T-helper 2 cell treated with Interferon-gamma antibody and Interleukin-4, amounts not matched to agents 5 μg/mL and 100 μg/mL, for 36 hours (primary cell): ENCODE measurements at regions not wholly inside any gene's neighbourhood (a gene's known extent, or its start where the extent isn't known, plus 50 kb on each side); places are given as distances from the start of the nearest gene placed in this dataset.
"Not testable (repeated sequence)": the region's sequence is repeated elsewhere in the genome, so short reads cannot be mapped to it uniquely, and the experiment has no call there.

Source experiments
- DNase-seq: peaks from one replicate; pipeline ENCODE4 v3.0.0; 2021; ENCODE audit warnings: low spot score
- H3K27ac Mint-ChIP-seq: one replicate; pipeline ENCODE4 v1.8.0; 2021; ENCODE audit warnings: mild to moderate bottlenecking, mixed read lengths
- H3K27me3 Mint-ChIP-seq: one replicate; pipeline ENCODE4 v1.8.0; 2021; ENCODE audit warnings: low read depth, mixed read lengths
- H3K36me3 Mint-ChIP-seq: one replicate; pipeline ENCODE4 v1.8.0; 2021; ENCODE audit warnings: low read depth, mixed read lengths
- H3K4me1 Mint-ChIP-seq: one replicate; pipeline ENCODE4 v1.8.0; 2021; ENCODE audit warnings: low read depth, mixed read lengths
- H3K4me3 Mint-ChIP-seq: one replicate; pipeline ENCODE4 v1.8.0; 2022; ENCODE audit warnings: mild to moderate bottlenecking, moderate library complexity, mixed read lengths
- H3K9me3 Mint-ChIP-seq: one replicate; pipeline ENCODE4 v1.8.0; 2021; ENCODE audit warnings: mixed read lengths

DNA sequence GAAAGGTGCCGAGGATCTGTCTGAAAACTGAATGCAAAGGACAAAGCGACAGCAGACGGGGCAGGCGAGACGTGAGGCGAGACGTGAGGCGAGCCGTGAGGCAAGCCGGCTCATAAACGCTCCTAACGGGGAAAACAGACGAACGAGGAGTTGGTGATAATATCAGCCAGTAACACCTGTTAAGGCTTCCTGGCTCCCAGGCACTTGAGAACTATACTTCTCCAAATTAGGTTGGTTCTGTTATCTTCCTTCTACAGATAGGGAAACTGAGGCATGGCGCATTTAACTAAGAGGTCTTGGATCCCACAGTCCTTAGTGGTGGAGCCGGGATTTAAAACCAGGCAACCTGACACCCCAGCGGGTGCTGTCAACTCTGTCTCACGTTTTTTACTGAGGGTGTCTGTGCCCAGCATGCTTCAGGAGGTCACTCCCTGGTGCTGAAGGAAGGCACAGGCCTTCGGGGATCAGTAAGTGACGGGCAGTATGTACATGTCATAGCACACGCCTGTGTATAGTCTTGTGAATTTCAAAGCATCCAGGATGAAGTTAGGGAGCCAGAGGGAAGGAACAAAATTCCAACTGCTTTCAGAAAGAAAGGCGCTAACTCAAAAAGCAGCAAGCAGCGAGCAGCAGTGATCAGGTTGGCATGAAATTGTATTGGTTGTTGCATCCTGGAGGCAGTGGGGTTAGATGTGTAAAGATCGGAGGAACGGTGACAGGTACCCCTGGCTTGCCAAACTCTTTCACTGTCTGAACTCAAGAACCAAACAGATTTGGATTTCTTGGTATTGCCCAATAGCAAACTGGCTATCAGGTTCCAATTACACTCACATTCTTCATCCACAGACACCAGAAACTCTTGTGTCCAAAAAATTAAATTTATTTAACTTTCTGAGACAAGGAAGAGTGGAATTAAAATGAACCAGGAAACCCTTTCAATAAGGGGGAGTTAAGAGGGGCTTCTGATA lies 318.7 kb downstream of the THBS2 start:
- H3K27me3 Mint-ChIP-seq: peaks cover 11% of the 10 kb centered on the region
- H3K4me3 Mint-ChIP-seq: no peak overlapping the region
- H3K4me1 Mint-ChIP-seq: no peaks in the 10 kb centered on the region
- no peak overlapping the region for H3K27ac Mint-ChIP-seq
- no peaks in the 10 kb centered on the region for H3K36me3 Mint-ChIP-seq
- no peak for DNase-seq
- H3K9me3 Mint-ChIP-seq: peaks cover 3% of the 10 kb centered on the region

DNA sequence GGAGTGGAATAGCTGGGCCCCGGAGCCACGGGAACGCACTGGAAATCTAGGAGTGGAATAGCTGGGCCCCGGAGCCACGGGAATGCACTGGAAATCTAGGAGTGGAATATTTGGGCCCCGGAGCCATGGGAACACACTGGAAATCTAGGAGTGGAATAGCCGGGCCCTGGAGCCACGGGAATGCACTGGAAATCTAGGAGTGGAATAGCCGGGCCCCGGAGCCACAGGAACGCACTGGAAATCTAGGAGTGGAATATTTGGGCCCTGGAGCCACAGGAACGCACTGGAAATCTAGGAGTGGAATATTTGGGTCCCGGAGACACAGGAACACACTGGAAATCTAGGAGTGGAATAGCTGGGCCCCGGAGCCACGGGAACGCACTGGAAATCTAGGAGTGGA lies 321.5 kb downstream of the THBS2 start:
- not testable (repeated sequence) for DNase-seq, H3K9me3 Mint-ChIP-seq, H3K36me3 Mint-ChIP-seq, H3K4me1 Mint-ChIP-seq, H3K27ac Mint-ChIP-seq, H3K4me3 Mint-ChIP-seq
- H3K27me3 Mint-ChIP-seq: peaks cover 11% of the 10 kb centered on the region

DNA sequence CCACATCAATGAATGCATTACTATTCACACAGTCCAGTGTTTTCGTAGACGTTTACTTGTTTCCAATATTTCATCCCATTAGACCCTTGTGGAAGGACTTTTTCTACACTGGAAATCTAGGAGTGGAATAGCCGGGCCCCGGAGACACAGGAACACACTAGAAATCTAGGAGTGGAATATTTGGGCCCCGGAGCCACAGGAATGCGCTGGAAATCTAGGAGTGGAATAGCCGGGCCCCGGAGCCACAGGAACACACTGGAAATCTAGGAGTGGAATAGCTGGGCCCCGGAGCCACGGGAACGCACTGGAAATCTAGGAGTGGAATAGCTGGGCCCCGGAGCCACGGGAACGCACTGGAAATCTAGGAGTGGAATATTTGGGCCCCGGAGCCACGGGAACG lies 322.6 kb downstream of the THBS2 start:
- not testable (repeated sequence) for H3K36me3 Mint-ChIP-seq, H3K27ac Mint-ChIP-seq

DNA sequence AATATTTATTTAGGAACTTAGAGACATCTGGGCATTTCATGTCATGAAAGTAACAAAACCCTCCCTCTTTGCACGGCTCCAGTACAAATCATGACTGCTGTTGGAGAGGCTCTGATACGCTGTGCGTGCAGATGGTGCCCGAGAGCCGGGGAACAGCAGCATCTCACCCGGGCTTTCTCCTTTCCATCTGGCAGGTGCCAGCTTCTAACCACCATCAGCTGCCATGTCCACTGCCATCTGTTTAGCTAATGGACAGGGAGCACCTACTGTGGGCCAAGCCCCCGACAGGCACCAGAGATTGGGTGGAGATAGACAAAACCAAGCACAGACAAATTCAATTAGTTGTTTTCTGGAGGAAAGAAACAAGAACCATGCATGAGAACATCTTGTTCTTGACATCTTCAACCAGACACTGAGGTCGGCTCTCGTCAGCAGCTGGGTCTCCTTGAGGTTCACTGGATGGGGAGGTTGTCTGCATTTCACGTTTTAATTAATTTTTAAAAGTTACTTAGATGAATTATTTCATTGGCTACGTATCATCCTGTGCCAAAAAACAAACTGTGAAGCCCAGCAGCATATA lies 323.7 kb downstream of the THBS2 start:
- Mint-ChIP-seq H3K27ac (no peak overlapping the region), H3K27me3 (peaks cover 6% of the 10 kb centered on the region), H3K4me3 (no peak overlapping the region), H3K36me3 (no peaks in the 10 kb centered on the region), H3K4me1 (no peaks in the 10 kb centered on the region), H3K9me3 (peaks cover 9% of the 10 kb centered on the region)
- no peak for DNase-seq

More for the DNA sequence above, 322.6 kb downstream of the THBS2 start:
- DNase-seq, H3K27me3 Mint-ChIP-seq, H3K4me3 Mint-ChIP-seq, H3K9me3 Mint-ChIP-seq, H3K4me1 Mint-ChIP-seq: not testable (repeated sequence)

DNA sequence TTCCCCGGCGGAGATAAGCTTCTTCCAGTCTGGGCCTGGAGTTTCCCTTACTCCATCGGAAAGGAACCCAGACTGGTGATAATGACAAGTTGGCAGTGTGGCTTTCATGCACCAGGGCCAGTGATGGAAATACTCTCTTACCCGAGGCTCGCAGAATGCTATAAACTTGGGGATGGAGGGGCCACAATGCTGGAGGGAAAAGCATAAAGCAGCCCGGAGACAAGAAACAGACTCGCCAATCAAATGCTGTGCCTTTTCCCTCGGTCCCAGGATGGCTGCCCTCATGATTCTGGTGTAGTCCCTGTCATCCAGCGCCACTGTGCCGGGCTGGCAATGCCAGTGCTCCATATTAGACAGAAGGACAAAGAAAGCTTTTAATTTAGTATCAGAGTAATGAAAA lies 325.6 kb downstream of the THBS2 start:
- peaks cover 6% of the 10 kb centered on the region for H3K9me3 Mint-ChIP-seq
- H3K4me3 Mint-ChIP-seq: no peak overlapping the region
- no peak for DNase-seq

DNA sequence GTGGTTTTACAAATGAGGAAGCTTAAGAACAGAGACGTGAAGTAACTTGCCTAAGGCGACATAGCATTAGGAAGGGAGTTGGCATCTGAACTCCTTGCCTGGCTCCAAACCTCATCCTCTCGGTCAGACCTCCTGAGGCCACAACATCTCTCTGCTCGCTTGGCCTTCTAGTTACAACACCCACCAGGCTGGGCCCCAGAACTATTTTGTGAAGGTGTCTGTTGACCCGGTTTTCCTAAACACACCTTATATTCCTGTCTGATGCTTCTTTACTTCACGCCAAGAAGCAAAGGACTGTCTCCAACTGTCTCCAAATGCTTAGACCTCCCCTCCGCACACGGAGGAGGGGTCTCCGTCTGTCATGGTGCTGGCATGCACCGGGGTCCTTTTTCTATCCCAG lies 326.6 kb downstream of the THBS2 start:
- Mint-ChIP-seq H3K27ac (no peak overlapping the region), H3K36me3 (no peaks in the 10 kb centered on the region), H3K9me3 (peaks cover 6% of the 10 kb centered on the region), H3K27me3 (no peaks in the 10 kb centered on the region), H3K4me1 (no peaks in the 10 kb centered on the region), H3K4me3 (no peak overlapping the region)
- no peak for DNase-seq

More for the DNA sequence above, 325.6 kb downstream of the THBS2 start:
- no peaks in the 10 kb centered on the region for H3K36me3 Mint-ChIP-seq
- no peaks in the 10 kb centered on the region for H3K27me3 Mint-ChIP-seq
- no peaks in the 10 kb centered on the region for H3K4me1 Mint-ChIP-seq
- no peak overlapping the region for H3K27ac Mint-ChIP-seq

DNA sequence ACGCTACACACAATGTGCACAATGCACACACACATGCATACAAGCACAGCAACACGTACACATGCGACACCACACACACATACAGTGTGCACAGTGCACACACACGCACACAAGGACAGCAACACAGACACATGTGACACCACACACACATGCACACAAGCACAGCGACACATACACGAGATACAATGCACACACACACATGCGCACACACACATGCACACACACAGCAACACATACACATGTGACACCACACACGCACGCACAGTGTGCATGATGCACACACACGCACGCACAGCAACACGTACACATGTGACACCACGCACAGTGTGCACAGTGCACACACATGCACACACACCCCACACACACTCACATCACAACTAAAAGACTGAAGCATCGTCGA lies 327.3 kb downstream of the THBS2 start:
- Mint-ChIP-seq H3K4me3 (no peak overlapping the region), H3K9me3 (peaks cover 6% of the 10 kb centered on the region), H3K4me1 (no peaks in the 10 kb centered on the region), H3K27me3 (no peaks in the 10 kb centered on the region), H3K36me3 (no peaks in the 10 kb centered on the region), H3K27ac (no peak overlapping the region)
- DNase-seq: no peak

DNA sequence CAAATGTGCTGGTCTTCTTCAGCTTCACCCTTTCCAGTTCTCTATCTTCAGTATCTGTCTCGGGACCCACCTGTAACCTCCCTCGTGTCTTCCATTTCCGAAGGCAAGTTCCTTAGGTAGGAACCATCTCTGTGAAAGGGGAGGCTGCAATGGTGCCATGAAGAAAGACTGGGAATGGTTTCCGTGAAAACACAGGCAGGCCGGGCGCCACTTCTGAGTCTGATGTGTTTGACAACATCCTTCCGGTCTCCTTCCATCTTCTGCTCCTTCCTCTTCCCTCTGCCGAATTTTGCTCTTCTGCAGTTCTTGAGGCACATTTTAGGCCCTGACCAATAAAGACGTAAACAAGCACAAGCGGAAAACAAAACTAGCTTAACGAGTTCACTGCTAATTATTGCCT lies 328.0 kb downstream of the THBS2 start:
- H3K27ac Mint-ChIP-seq: no peak overlapping the region
- no peak for DNase-seq
- no peaks in the 10 kb centered on the region for H3K27me3 Mint-ChIP-seq
- H3K4me3 Mint-ChIP-seq: no peak overlapping the region
- H3K4me1 Mint-ChIP-seq: no peaks in the 10 kb centered on the region
- no peaks in the 10 kb centered on the region for H3K36me3 Mint-ChIP-seq
- H3K9me3 Mint-ChIP-seq: peaks cover 6% of the 10 kb centered on the region

DNA sequence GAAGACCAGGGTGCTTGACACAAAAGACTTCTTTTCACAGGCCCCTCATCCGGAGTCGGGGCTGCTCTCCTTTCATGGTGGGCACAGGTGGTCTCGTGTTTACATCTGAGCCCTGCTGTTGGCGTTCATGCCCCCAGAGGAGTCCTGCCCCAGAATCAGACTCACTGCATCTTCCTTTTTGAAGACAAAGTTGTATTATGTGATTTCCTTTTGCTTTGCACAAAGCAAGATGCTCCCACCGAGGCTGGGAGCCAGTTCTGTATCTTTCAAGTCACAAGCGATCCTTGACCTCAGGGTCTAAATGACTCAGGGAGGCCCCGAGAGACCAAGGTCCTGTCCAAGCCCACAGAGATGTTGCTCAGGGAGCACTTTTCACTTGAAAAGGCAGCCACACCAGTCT lies 330.5 kb downstream of the THBS2 start:
- Mint-ChIP-seq H3K4me3 (no peak overlapping the region), H3K36me3 (no peaks in the 10 kb centered on the region), H3K27ac (no peak overlapping the region), H3K9me3 (peaks cover 6% of the 10 kb centered on the region), H3K27me3 (peaks cover 3% of the 10 kb centered on the region), H3K4me1 (no peaks in the 10 kb centered on the region)
- DNase-seq: no peak

DNA sequence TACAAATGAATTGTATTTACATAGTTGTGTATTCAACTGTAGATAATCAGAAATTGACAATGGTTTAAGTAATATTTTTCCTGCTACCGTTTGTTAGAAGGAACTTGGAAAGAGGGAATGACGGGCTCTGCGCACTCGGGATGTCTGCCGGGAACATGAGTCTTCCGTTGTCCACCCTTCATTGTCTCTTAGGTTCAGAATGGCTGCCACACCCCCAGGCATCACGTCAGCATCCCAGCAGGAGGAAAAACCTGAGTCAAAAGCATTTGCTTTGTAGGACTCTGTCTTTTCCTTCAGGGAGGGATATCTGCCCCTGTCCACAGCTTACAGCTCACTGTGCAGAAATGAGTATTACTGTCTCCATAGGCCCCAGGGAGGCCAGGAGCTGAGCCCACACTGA lies 331.2 kb downstream of the THBS2 start:
- Mint-ChIP-seq H3K36me3 (no peaks in the 10 kb centered on the region), H3K4me1 (no peaks in the 10 kb centered on the region), H3K9me3 (peaks cover 6% of the 10 kb centered on the region), H3K4me3 (no peak overlapping the region), H3K27ac (no peak overlapping the region), H3K27me3 (peaks cover 4% of the 10 kb centered on the region)
- no peak for DNase-seq

DNA sequence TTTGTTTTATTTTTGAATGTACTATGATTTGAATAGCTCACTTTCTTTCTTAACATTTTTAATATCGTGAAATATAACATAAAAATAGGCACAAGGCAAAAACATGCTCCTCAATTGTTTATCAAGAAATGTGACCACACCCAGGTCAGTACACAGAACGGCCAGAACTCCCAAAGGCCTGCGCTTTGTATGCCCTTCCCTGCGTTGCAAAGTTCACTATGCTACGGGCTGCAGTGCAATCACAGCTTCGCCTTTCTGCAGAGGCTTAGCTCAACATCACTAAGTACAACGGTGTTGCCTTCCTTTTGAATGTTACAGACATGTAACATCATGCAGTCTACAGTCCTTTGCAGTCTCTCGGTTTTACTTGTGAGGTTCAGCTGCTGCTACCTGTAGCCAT lies 333.4 kb downstream of the THBS2 start:
- H3K36me3 Mint-ChIP-seq: no peaks in the 10 kb centered on the region
- H3K4me3 Mint-ChIP-seq: no peak overlapping the region
- no peak overlapping the region for H3K27ac Mint-ChIP-seq
- no peaks in the 10 kb centered on the region for H3K4me1 Mint-ChIP-seq
- no peaks in the 10 kb centered on the region for H3K9me3 Mint-ChIP-seq
- no peak for DNase-seq
- H3K27me3 Mint-ChIP-seq: peaks cover 4% of the 10 kb centered on the region

DNA sequence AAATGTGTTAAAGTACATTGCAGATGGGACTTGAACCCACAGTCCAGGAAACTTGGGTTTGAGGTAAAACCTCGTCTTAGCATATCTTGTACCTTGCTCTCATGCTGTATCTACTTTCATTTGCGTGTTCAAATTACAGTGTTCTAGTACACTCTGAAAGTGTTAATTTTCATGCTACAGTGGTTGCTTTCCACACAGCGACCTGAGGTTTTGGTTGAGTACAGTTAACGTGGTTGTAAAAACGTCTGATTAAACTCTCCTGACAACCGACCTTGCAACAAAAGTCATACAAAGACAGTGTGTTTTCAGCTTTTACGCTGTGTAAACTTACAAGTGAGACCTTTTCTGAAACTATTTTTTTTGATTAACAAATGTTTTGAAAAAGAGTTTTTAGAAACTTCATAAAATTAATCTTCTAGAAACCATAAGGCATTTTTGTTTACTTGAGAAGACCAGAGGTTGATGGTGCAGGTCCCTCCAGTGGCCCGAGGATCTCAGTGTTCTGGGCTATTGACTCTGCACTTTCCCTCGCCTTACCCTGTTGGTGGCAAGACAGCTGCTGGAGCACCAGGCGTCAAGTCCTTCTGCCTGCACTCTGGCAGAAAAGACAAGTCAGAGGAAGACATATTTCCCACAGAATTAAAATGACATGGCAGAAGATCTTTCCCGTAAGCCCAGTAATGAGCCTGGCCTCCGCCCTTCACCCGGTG lies 334.0 kb downstream of the THBS2 start:
- H3K9me3 Mint-ChIP-seq: no peaks in the 10 kb centered on the region
- H3K27me3 Mint-ChIP-seq: peaks cover 4% of the 10 kb centered on the region
- H3K4me3 Mint-ChIP-seq: no peak overlapping the region
- H3K36me3 Mint-ChIP-seq: no peaks in the 10 kb centered on the region
- no peak overlapping the region for H3K27ac Mint-ChIP-seq
- no peaks in the 10 kb centered on the region for H3K4me1 Mint-ChIP-seq
- DNase-seq: no peak

DNA sequence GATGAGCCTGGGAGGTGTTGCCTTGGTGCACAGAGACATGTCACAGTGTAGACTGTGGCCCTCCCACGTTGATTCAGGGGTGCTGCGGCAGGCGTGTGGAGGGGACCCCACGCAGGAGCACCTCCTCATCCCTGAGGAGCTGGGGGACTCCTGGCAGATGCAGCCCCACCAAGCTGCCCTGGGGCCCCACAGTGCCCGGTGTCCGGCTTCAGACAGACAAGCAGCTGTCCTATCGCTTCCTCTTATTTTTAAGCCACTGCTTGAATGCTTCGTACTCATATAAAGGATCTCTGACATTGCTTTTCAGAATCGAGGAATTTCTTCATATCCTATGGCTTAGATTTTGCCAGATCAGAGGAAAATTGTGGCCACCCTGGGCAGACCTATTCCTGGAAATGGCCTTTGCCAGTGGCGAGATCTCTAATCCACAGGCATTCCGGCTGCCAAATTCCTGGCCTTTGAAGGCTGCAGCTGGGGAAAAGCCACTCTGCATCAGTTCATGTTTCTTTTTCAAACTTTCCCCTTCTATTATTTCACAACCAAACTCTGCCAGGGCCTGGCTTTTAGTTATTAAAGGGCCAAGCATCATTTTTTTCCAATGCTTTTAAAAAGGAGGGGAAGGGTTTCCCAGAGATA lies 337.0 kb downstream of the THBS2 start:
- no peak overlapping the region for H3K4me3 Mint-ChIP-seq
- no peak overlapping the region for H3K27ac Mint-ChIP-seq
- H3K27me3 Mint-ChIP-seq: peaks cover 4% of the 10 kb centered on the region
- no peaks in the 10 kb centered on the region for H3K9me3 Mint-ChIP-seq
- no peaks in the 10 kb centered on the region for H3K4me1 Mint-ChIP-seq
- DNase-seq: no peak
- H3K36me3 Mint-ChIP-seq: no peaks in the 10 kb centered on the region

DNA sequence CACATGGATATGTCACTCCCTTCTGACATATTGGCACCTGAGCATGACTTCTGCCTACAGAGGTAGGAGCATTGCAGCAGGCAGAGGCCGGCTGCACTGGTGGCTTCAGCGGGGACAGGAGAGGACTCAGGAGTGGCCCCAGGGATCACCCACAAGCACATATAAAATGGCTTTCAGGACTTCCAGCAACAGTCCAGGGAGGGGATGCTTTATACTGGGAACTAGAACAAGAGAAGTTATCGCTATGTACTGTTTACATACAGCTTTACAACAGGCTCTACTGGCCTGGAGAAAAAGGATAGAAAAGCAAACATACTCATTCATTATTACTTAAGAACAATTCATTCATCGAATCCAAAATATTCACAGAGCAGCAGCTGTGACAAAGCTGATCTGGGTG lies 337.8 kb downstream of the THBS2 start:
- Mint-ChIP-seq H3K9me3 (no peaks in the 10 kb centered on the region), H3K27me3 (peaks cover 4% of the 10 kb centered on the region), H3K27ac (no peak overlapping the region), H3K4me1 (no peaks in the 10 kb centered on the region), H3K4me3 (no peak overlapping the region), H3K36me3 (no peaks in the 10 kb centered on the region)
- DNase-seq: no peak
